Lower leg skin (tissue), 3 donors: ENCODE measurements at regions not wholly inside any gene's neighbourhood (a gene's known extent, or its start where the extent isn't known, plus 50 kb on each side); places are given as distances from the start of the nearest gene placed in this dataset.

Experiments used
- POLR2A ChIP-seq, 2 donors: fragments of 450-650 bp; IDR thresholded peaks; one replicate each; pipeline ENCODE4 v1.6.1; 2016 to 2017; ENCODE audit warnings: antibody characterized with exemption in 2 of 2, mild to moderate bottlenecking in 1 of 2, moderate library complexity in 1 of 2
- TF ChIP-seq, protein P1 (sequence below), 3 donors: fragments of 450-650 bp; IDR thresholded peaks; one replicate each; pipeline ENCODE4 v1.5.1; 2016; ENCODE audit warnings: antibody characterized with exemption in 3 of 3, mild to moderate bottlenecking in 3 of 3, moderate library complexity in 2 of 3

DNA sequence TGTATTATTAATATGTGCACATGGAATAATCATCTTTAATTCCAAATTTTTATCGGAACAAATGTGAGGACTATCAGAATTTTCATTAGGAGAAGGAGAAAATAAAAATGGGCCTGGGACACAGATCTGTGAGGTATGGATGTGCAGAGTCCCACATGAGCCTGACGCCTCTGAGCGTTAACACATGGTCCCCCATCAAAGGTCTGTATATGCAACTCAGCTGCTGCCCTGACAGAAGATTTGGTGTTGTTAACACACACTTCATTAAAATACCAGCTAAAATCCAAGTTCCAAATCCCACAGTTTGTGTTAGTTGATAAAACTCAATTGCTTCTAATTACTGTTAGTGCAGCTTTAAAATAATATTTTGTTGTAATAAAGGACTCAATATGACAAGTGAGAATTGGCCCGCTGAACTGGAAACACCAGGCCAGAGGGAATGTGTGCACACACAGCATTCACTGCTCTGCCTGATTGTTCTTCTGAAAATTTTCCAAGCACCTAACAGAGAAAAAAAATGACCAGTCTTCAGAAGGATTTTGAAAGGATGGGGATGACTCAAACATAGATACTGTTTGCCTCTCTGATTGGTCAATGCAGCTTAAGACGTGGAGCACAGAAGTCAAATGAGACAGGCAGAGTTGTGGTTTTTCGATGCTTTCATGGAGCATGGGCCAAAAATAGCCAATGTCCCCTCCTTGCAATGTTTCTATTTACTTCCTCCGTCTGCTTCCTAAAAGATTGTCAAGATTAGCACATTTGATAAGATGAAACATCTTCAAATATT lies 266.6 kb downstream of the NKX6-1 start:
- no peak for TF ChIP-seq POLR2A (IDR thresholded peaks at IDR 0.05)
- TF ChIP-seq, protein P1, sequence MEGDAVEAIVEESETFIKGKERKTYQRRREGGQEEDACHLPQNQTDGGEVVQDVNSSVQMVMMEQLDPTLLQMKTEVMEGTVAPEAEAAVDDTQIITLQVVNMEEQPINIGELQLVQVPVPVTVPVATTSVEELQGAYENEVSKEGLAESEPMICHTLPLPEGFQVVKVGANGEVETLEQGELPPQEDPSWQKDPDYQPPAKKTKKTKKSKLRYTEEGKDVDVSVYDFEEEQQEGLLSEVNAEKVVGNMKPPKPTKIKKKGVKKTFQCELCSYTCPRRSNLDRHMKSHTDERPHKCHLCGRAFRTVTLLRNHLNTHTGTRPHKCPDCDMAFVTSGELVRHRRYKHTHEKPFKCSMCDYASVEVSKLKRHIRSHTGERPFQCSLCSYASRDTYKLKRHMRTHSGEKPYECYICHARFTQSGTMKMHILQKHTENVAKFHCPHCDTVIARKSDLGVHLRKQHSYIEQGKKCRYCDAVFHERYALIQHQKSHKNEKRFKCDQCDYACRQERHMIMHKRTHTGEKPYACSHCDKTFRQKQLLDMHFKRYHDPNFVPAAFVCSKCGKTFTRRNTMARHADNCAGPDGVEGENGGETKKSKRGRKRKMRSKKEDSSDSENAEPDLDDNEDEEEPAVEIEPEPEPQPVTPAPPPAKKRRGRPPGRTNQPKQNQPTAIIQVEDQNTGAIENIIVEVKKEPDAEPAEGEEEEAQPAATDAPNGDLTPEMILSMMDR (IDR thresholded peaks at IDR 0.05) = no peak
